ENCODE measurements at regions not wholly inside any gene's neighbourhood (a gene's known extent, or its start where the extent isn't known, plus 50 kb on each side); places are given as distances from the start of the nearest gene placed in this dataset.

GRCh38 chr9:99326917-99327189, 104.8 kb downstream of the SEC61B start:
- no peak for TF ChIP-seq EP300 (IDR thresholded peaks at IDR 0.05)
- TF ChIP-seq CTCF (IDR thresholded peaks at IDR 0.05): no peak
- no peak for TF ChIP-seq POLR2A (IDR thresholded peaks at IDR 0.05)
